ENCODE measurements at regions not wholly inside any gene's neighbourhood (a gene's known extent, or its start where the extent isn't known, plus 50 kb on each side); places are given as distances from the start of the nearest gene placed in this dataset.

DNA sequence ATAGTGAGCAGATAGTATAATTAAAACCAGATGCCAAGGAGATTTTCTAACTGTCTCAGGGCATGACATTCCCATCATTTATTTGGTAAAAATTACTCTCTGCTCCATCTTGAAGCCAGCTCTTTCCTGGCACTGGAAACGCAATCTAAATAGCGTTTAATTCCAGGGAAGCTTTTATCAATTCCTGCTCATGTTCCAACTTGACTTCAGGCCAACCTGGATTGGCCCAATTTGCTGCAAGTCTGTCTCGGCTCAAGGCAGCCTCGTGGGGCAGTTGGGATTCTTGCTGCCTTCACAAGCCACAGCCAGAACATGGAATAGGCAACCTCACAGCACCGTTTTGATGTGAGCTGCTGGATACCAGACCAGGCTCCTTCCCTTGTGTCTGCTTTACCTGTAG lies 1255.9 kb downstream of the TBC1D22A start:
- H3K4me3 ChIP-seq (ENCODE audit: low read depth, low read length): no peak overlapping the region
- DNase-seq (ENCODE audit: low read depth): no peak
- TF ChIP-seq, protein P1, sequence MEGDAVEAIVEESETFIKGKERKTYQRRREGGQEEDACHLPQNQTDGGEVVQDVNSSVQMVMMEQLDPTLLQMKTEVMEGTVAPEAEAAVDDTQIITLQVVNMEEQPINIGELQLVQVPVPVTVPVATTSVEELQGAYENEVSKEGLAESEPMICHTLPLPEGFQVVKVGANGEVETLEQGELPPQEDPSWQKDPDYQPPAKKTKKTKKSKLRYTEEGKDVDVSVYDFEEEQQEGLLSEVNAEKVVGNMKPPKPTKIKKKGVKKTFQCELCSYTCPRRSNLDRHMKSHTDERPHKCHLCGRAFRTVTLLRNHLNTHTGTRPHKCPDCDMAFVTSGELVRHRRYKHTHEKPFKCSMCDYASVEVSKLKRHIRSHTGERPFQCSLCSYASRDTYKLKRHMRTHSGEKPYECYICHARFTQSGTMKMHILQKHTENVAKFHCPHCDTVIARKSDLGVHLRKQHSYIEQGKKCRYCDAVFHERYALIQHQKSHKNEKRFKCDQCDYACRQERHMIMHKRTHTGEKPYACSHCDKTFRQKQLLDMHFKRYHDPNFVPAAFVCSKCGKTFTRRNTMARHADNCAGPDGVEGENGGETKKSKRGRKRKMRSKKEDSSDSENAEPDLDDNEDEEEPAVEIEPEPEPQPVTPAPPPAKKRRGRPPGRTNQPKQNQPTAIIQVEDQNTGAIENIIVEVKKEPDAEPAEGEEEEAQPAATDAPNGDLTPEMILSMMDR (conservative IDR thresholded peaks at IDR 0.05; ENCODE audit: low read depth, low read length): no peak

DNA sequence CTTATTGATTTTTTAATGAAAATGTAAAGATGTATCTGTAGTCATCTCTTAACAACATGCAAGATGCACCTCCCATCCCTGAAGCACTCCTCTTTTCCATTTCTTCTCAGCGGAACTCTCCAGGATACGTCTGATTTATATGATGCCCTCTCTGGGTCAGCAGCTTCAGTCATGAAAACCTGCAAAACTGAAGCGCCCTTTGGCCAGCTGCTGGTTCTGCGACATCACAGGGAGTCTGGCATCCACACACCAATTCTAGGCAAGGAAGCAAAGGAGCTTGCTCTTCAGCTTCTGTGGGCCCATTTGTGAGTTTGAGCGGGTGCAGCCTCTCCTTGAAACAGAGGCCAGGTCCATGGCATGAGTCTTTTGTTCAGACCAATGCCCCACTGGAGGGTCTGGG lies 1253.3 kb downstream of the TBC1D22A start:
- DNase-seq (ENCODE audit: low read depth): no peak
- TF ChIP-seq, protein P1 (conservative IDR thresholded peaks at IDR 0.05; ENCODE audit: low read depth, low read length): no peak
- no peak overlapping the region for H3K4me3 ChIP-seq (ENCODE audit: low read depth, low read length)

DNA sequence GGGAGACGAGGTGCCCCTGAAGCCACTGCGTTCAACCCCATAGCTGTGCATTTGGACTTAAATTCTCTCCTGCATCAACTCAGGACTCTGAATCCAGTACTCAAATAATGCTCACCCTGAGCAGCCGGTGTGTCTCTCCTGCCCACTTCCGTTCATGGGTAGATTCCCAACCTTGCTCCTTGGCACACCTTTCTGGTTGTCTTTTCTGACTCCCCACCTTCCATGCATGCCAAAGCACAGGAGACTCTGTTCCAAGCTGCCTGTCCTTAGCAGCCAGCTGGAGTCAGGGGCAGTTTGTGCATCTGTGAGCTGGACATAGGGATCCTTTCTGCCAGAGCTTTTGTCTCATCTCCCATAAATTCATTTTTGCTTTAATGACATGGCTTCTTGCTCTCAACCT lies 1242.5 kb downstream of the TBC1D22A start:
- no peak overlapping the region for H3K4me3 ChIP-seq (ENCODE audit: low read depth, low read length)
- TF ChIP-seq, protein P1 (conservative IDR thresholded peaks at IDR 0.05; ENCODE audit: low read depth, low read length): no peak
- no peak for DNase-seq (ENCODE audit: low read depth)

DNA sequence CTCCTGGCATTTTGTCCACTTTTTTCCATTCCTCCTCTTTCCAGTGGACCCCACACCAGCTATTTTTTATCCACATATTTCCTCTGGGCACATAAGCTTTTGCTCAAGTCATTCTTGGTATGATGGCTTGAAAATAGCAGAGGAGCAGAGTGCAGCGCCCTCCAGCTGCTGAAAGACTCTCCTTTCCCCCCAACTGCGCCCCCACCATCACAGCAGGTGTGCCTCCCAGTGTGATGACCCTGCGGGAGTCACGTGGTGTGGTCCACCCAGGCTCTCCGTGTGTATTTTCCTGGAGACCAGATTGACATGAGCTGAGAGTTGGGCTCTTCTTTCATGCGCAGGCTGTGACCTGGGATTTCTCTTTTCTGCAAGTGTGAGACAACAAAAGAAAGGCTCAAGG lies 1241.6 kb downstream of the TBC1D22A start:
- TF ChIP-seq, protein P1 (conservative IDR thresholded peaks at IDR 0.05; ENCODE audit: low read depth, low read length): no peak
- no peak overlapping the region for H3K4me3 ChIP-seq (ENCODE audit: low read depth, low read length)
- no peak for DNase-seq (ENCODE audit: low read depth)

DNA sequence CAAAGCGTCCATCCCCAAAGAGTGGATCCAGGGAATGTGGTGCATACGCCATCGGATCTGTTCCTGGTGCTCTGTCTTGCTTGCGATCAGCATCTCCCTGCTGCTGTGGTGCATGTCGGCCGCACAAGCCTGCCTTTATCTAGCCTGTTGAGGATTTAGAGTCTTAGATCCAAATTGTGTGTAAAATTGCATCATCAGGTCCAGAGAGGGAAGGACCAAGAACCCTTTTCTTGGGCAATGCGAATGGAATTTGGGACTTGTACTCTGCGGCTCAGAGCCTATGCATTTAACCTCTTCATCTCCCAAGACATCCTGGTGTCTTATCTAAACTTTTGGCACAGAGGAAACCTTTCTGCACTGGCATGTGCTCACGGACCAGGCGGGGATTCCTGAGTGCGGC lies 1238.7 kb downstream of the TBC1D22A start:
- TF ChIP-seq, protein P1 (conservative IDR thresholded peaks at IDR 0.05; ENCODE audit: low read depth, low read length): no peak
- no peak overlapping the region for H3K4me3 ChIP-seq (ENCODE audit: low read depth, low read length)
- DNase-seq (ENCODE audit: low read depth): no peak

DNA sequence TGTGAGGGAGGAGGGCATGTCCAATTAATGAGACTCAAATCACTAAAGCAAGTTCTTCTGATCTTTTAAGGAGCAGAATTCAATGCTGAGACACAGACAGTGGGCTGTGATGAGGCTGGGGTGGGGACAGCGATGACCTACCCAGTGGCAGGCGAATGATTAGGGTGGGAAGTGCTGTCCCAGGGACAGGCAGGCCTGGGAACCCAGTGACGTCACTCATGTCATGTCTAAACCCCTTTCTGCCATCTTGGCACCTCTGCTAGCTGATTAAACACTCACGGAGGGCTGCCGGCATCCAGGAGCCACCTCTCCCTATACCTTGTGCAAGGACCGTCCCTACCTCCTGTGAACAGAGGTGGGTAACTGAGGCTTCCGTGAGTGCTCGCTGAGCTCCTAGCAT lies 1235.2 kb downstream of the TBC1D22A start:
- no peak for DNase-seq (ENCODE audit: low read depth)
- H3K4me3 ChIP-seq (ENCODE audit: low read depth, low read length): no peak overlapping the region
- TF ChIP-seq, protein P1 (conservative IDR thresholded peaks at IDR 0.05; ENCODE audit: low read depth, low read length): no peak

DNA sequence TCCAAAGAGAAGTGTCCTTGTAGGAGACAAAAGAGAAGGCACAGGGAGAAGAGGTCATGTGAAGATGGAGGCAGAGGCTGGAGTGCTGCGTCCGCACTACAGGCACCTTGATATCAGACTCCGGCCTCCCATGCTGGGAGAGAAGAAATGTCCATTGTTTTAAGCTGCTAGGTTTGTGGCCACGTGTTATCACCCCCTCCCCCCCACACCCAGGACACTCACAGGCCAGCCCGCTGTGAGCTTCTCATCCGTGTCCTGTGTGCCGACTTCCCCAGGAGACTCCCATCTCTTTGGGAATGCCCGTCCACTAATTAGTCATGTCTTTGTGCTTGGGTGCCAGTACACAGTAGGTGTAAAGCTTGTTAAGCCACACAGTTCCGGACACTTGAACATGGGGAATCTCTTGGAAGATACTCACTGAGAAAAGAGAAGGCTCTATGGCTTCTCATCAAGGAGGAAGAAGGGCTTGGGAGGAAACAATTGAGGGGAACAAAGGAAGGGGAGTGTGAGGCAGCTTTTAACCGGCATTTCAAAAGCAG lies 1234.7 kb downstream of the TBC1D22A start:
- DNase-seq (ENCODE audit: low read depth): no peak
- no peak overlapping the region for H3K4me3 ChIP-seq (ENCODE audit: low read depth, low read length)
- TF ChIP-seq, protein P1 (conservative IDR thresholded peaks at IDR 0.05; ENCODE audit: low read depth, low read length): no peak
